ENCODE measurements at regions not wholly inside any gene's neighbourhood (a gene's known extent, or its start where the extent isn't known, plus 50 kb on each side); places are given as distances from the start of the nearest gene placed in this dataset.

- no peak overlapping the region for H3K9ac ChIP-seq (ENCODE audit: insufficient read depth in 1 of 2, low read length in 2 of 2)
- TF ChIP-seq, protein P1, sequence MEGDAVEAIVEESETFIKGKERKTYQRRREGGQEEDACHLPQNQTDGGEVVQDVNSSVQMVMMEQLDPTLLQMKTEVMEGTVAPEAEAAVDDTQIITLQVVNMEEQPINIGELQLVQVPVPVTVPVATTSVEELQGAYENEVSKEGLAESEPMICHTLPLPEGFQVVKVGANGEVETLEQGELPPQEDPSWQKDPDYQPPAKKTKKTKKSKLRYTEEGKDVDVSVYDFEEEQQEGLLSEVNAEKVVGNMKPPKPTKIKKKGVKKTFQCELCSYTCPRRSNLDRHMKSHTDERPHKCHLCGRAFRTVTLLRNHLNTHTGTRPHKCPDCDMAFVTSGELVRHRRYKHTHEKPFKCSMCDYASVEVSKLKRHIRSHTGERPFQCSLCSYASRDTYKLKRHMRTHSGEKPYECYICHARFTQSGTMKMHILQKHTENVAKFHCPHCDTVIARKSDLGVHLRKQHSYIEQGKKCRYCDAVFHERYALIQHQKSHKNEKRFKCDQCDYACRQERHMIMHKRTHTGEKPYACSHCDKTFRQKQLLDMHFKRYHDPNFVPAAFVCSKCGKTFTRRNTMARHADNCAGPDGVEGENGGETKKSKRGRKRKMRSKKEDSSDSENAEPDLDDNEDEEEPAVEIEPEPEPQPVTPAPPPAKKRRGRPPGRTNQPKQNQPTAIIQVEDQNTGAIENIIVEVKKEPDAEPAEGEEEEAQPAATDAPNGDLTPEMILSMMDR (IDR thresholded peaks at IDR 0.05; ENCODE audit: control extremely low read depth, extremely low read depth): no peak
- H3K27ac ChIP-seq (ENCODE audit: low read depth in 1 of 2, low read length in 1 of 2): no peak overlapping the region
- WGBS, 2 donors: 29 to 37% methylated on average over 1 of the region's 1 CpG
- DNase-seq (peak in 1 of 3 donors; percentile 7), ATAC-seq (ENCODE audit: insufficient read depth, low FRiP score) (no peak)
- no peak overlapping the region for H3K4me3 ChIP-seq
- no peaks in the 10 kb centered on the region for H3K27me3 ChIP-seq (ENCODE audit: control insufficient read depth in 3 of 3, insufficient read depth in 3 of 3, low read length in 2 of 3)
- H3K4me1 ChIP-seq (ENCODE audit: control insufficient read depth in 5 of 5, insufficient read depth in 5 of 5, low read length in 5 of 5): no peaks in the 10 kb centered on the region
- no peaks in the 10 kb centered on the region for H3K36me3 ChIP-seq (ENCODE audit: control insufficient read depth in 4 of 4, insufficient read depth in 4 of 4, low read length in 4 of 4)
- H3K9me3 ChIP-seq (ENCODE audit: control insufficient read depth in 4 of 4, insufficient read depth in 3 of 4, low read length in 3 of 4): no peaks in the 10 kb centered on the region
These were observed 408.6 kb downstream of the HAPSTR1 start for GRCh38 chr16:9499941-9500593.

GRCh38 chr16:9500872-9501271 is 409.4 kb downstream of the HAPSTR1 start:
- DNase-seq: no peak
- H3K4me1 ChIP-seq (ENCODE audit: control insufficient read depth in 5 of 5, insufficient read depth in 5 of 5, low read length in 5 of 5): no peaks in the 10 kb centered on the region
- H3K9me3 ChIP-seq (ENCODE audit: control insufficient read depth in 4 of 4, insufficient read depth in 3 of 4, low read length in 3 of 4): peaks cover 0 to 2% (median 0%) of the 10 kb centered on the region in 4 donors
- H3K27ac ChIP-seq (ENCODE audit: low read depth in 1 of 2, low read length in 1 of 2): no peak overlapping the region
- TF ChIP-seq, protein P1 (IDR thresholded peaks at IDR 0.05; ENCODE audit: control extremely low read depth, extremely low read depth): no peak
- no peaks in the 10 kb centered on the region for H3K27me3 ChIP-seq (ENCODE audit: control insufficient read depth in 3 of 3, insufficient read depth in 3 of 3, low read length in 2 of 3)
- no peak for ATAC-seq (ENCODE audit: insufficient read depth, low FRiP score)
- WGBS, 2 donors: 85 to 94% methylated on average over 2 of the region's 2 CpGs
- no peaks in the 10 kb centered on the region for H3K36me3 ChIP-seq (ENCODE audit: control insufficient read depth in 4 of 4, insufficient read depth in 4 of 4, low read length in 4 of 4)
- no peak overlapping the region for H3K4me3 ChIP-seq
- no peak overlapping the region for H3K9ac ChIP-seq (ENCODE audit: insufficient read depth in 1 of 2, low read length in 2 of 2)

- H3K36me3 ChIP-seq (ENCODE audit: control insufficient read depth in 4 of 4, insufficient read depth in 4 of 4, low read length in 4 of 4): no peaks in the 10 kb centered on the region
- no peak overlapping the region for H3K27ac ChIP-seq (ENCODE audit: low read depth in 1 of 2, low read length in 1 of 2)
- peaks cover 0 to 2% (median 0%) of the 10 kb centered on the region in 4 donors for H3K9me3 ChIP-seq (ENCODE audit: control insufficient read depth in 4 of 4, insufficient read depth in 3 of 4, low read length in 3 of 4)
- no peak for ATAC-seq (ENCODE audit: insufficient read depth, low FRiP score)
- TF ChIP-seq, protein P1 (IDR thresholded peaks at IDR 0.05; ENCODE audit: control extremely low read depth, extremely low read depth): no peak
- no peak for DNase-seq
- H3K27me3 ChIP-seq (ENCODE audit: control insufficient read depth in 3 of 3, insufficient read depth in 3 of 3, low read length in 2 of 3): no peaks in the 10 kb centered on the region
- 48 to 51% methylated on average over 3 of the region's 3 CpGs for WGBS, 2 donors
- no peaks in the 10 kb centered on the region for H3K4me1 ChIP-seq (ENCODE audit: control insufficient read depth in 5 of 5, insufficient read depth in 5 of 5, low read length in 5 of 5)
- H3K9ac ChIP-seq (ENCODE audit: insufficient read depth in 1 of 2, low read length in 2 of 2): no peak overlapping the region
- no peak overlapping the region for H3K4me3 ChIP-seq
These were observed 412.0 kb downstream of the HAPSTR1 start for GRCh38 chr16:9503251-9503984.
